ENCODE measurements at regions not wholly inside any gene's neighbourhood (a gene's known extent, or its start where the extent isn't known, plus 50 kb on each side); places are given as distances from the start of the nearest gene placed in this dataset.
"Not testable (repeated sequence)": the region's sequence is repeated elsewhere in the genome, so short reads cannot be mapped to it uniquely, and the experiment has no call there.

- no peaks in the 10 kb centered on the region for H3K36me3 ChIP-seq
- intact Hi-C loops (cut with DNase I): no loop called here
- H3K27me3 ChIP-seq (replicated peaks; ENCODE audit: insufficient read depth): no peaks in the 10 kb centered on the region
- no peaks in the 10 kb centered on the region for H3K9me3 ChIP-seq
- DNase-seq (ENCODE audit: low spot score): no peak
- H3K4me1 ChIP-seq (replicated peaks): no peaks in the 10 kb centered on the region
- no peak for TF ChIP-seq CTCF (IDR thresholded peaks at IDR 0.05)
- TF ChIP-seq POLR2AphosphoS5 (IDR thresholded peaks at IDR 0.05): no peak
- no peak for TF ChIP-seq POLR2A (IDR thresholded peaks at IDR 0.05)
- H3K4me3 ChIP-seq: no peak overlapping the region
- no peak overlapping the region for H3K27ac ChIP-seq
- 68% methylated on average over 1 of the region's 1 CpG for WGBS
These were observed 62.1 kb upstream of the KYNU start for GRCh38 chr2:142815375-142815774.

- Histone ChIP-seq H3K4me3 (no peak overlapping the region), H3K4me1 (replicated peaks) (no peaks in the 10 kb centered on the region), H3K36me3 (no peaks in the 10 kb centered on the region), H3K27ac (no peak overlapping the region), H3K9me3 (no peaks in the 10 kb centered on the region), H3K27me3 (replicated peaks; ENCODE audit: insufficient read depth) (no peaks in the 10 kb centered on the region)
- intact Hi-C loops (cut with DNase I): no loop called here
- TF ChIP-seq POLR2A (IDR thresholded peaks at IDR 0.05) (no peak), POLR2AphosphoS5 (IDR thresholded peaks at IDR 0.05) (no peak), CTCF (IDR thresholded peaks at IDR 0.05) (no peak)
- WGBS: 84% methylated on average over 5 of the region's 5 CpGs
- no peak for DNase-seq (ENCODE audit: low spot score)
These were observed 63.3 kb upstream of the KYNU start for GRCh38 chr2:142813830-142814829.

GRCh38 chr2:142811644-142812043 is 65.8 kb upstream of the KYNU start:
- H3K9me3 ChIP-seq; H3K27me3 ChIP-seq (replicated peaks; ENCODE audit: insufficient read depth); H3K4me1 ChIP-seq (replicated peaks); H3K27ac ChIP-seq; intact Hi-C loops (cut with DNase I); H3K4me3 ChIP-seq; DNase-seq (ENCODE audit: low spot score); H3K36me3 ChIP-seq: not testable (repeated sequence)
- WGBS: 69% methylated on average over 13 of the region's 13 CpGs

- H3K27me3 ChIP-seq (replicated peaks; ENCODE audit: insufficient read depth): no peaks in the 10 kb centered on the region
- TF ChIP-seq CTCF (IDR thresholded peaks at IDR 0.05): no peak
- TF ChIP-seq POLR2A (IDR thresholded peaks at IDR 0.05): no peak
- no peak for TF ChIP-seq POLR2AphosphoS5 (IDR thresholded peaks at IDR 0.05)
- intact Hi-C loops (cut with DNase I): no loop called here
- no peak overlapping the region for H3K4me3 ChIP-seq
- no peaks in the 10 kb centered on the region for H3K4me1 ChIP-seq (replicated peaks)
- H3K36me3 ChIP-seq: no peaks in the 10 kb centered on the region
- no peaks in the 10 kb centered on the region for H3K9me3 ChIP-seq
- no peak for DNase-seq (ENCODE audit: low spot score)
- H3K27ac ChIP-seq: no peak overlapping the region
These were observed 72.2 kb upstream of the KYNU start for GRCh38 chr2:142805244-142805643.

GRCh38 chr2:142803158-142803557 is 74.3 kb upstream of the KYNU start:
- Histone ChIP-seq H3K36me3 (no peaks in the 10 kb centered on the region), H3K27me3 (replicated peaks; ENCODE audit: insufficient read depth) (no peaks in the 10 kb centered on the region), H3K27ac (no peak overlapping the region), H3K4me1 (replicated peaks) (no peaks in the 10 kb centered on the region), H3K9me3 (no peaks in the 10 kb centered on the region), H3K4me3 (no peak overlapping the region)
- DNase-seq (ENCODE audit: low spot score): no peak
- TF ChIP-seq CTCF (IDR thresholded peaks at IDR 0.05): no peak
- no peak for TF ChIP-seq POLR2AphosphoS5 (IDR thresholded peaks at IDR 0.05)
- TF ChIP-seq POLR2A (IDR thresholded peaks at IDR 0.05): no peak
- intact Hi-C loops (cut with DNase I): no loop called here
